H1 (cell line): ENCODE measurements at regions not wholly inside any gene's neighbourhood (a gene's known extent, or its start where the extent isn't known, plus 50 kb on each side); places are given as distances from the start of the nearest gene placed in this dataset.

Source experiments
- CTCF ChIA-PET: fragments of 300-600 bp; sonication (Branson Sonifier 250); formaldehyde crosslinking; loops from one replicate; lab custom pipeline; 2021; ENCODE audit not compliant: partially characterized antibody; lab: Charles Lee
- POLR2A ChIA-PET: fragments of 300-600 bp; sonication (Branson Sonifier 250); formaldehyde crosslinking; loops from one replicate; lab custom pipeline; 2021; ENCODE audit warnings: inconsistent platforms; ENCODE audit not compliant: partially characterized antibody; lab: Charles Lee
- DNase-seq, 2 experiments: peaks; one replicate each; pipeline versions ENCODE4 v3.0.0 to v3.0.0-alpha.2; 2010 to 2022; ENCODE audit warnings: low spot score in 2 of 2, low read depth in 1 of 2, mixed read lengths in 1 of 2
- FAIRE-seq: peaks from 2 replicates; lab custom pipeline; 2011; peaks lifted over from hg19 to GRCh38; lab: Jason Lieb, UNC
- H2AFZ ChIP-seq: 2 replicates; pipeline ENCODE4 v1.8.1; 2012; ENCODE audit warnings: low read length, inconsistent platforms
- H2AK5ac ChIP-seq: 2 replicates; pipeline ENCODE4 v1.6.1; 2013; ENCODE audit warnings: low read depth, low read length
- H2BK120ac ChIP-seq: replicated peaks from 2 replicates; pipeline ENCODE3; 2013; ENCODE audit warnings: low read depth, low read length, inconsistent platforms
- H2BK12ac ChIP-seq: 2 replicates; pipeline ENCODE4 v1.6.1; 2013; ENCODE audit warnings: low read depth, low read length
- H2BK15ac ChIP-seq: 2 replicates; pipeline ENCODE4 v1.6.1; 2013; ENCODE audit warnings: low read length
- H2BK20ac ChIP-seq: 2 replicates; pipeline ENCODE4 v1.6.1; 2013; ENCODE audit warnings: low read length
- H2BK5ac ChIP-seq: 2 replicates; pipeline ENCODE4 v1.6.1; 2013; ENCODE audit warnings: low read depth, low read length
- H3K14ac ChIP-seq: 2 replicates; pipeline ENCODE4 v1.6.1; 2013; ENCODE audit warnings: inconsistent platforms; ENCODE audit not compliant: insufficient read length
- H3K18ac ChIP-seq: 2 replicates; pipeline ENCODE4 v1.6.1; 2013; ENCODE audit warnings: low read length; ENCODE audit errors: extremely low read depth
- H3K23ac ChIP-seq: 2 replicates; pipeline ENCODE4 v1.6.1; 2013; ENCODE audit warnings: inconsistent platforms; ENCODE audit not compliant: insufficient read length
- H3K23me2 ChIP-seq: 2 replicates; pipeline ENCODE4 v1.6.1; 2013; ENCODE audit warnings: low read depth, low read length
- H3K27ac ChIP-seq: 2 replicates; pipeline ENCODE4 v1.6.1; 2011; ENCODE audit warnings: low read depth, low read length, inconsistent platforms
- H3K27me3 ChIP-seq, 4 experiments: replicated peaks in 1 of 4; 1 replicate in 1 of 4; 2 replicates in 3 of 4; pipeline versions ENCODE4 v1.6.1 to v1.8.1; 2011 to 2013; ENCODE audit warnings: low read length in 3 of 4, mild to moderate bottlenecking in 3 of 4, inconsistent platforms in 2 of 4, mixed read lengths in 2 of 4, moderate library complexity in 1 of 4; ENCODE audit not compliant: control insufficient read depth in 3 of 4, insufficient read depth in 3 of 4; ENCODE audit errors: extremely low read depth in 1 of 4
- H3K36me3 ChIP-seq, 4 experiments: 2 replicates each; pipeline versions ENCODE4 v1.6.1 to v1.8.1; 2011 to 2013; ENCODE audit warnings: mild to moderate bottlenecking in 4 of 4, low read length in 3 of 4, moderate library complexity in 2 of 4, control low read depth in 1 of 4, inconsistent platforms in 1 of 4; ENCODE audit not compliant: insufficient read depth in 4 of 4, control insufficient read depth in 2 of 4
- H3K4ac ChIP-seq: replicated peaks from 2 replicates; pipeline ENCODE3; 2013; ENCODE audit warnings: low read length, low read depth, mixed read lengths, inconsistent platforms; ENCODE audit not compliant: insufficient read length
- H3K4me1 ChIP-seq, 4 experiments: replicated peaks in 1 of 4; 1 replicate in 1 of 4; 2 replicates in 3 of 4; pipeline versions ENCODE4 v1.6.1 to v1.8.1; 2011 to 2013; ENCODE audit warnings: low read length in 3 of 4, inconsistent platforms in 2 of 4, mixed read lengths in 1 of 4; ENCODE audit not compliant: insufficient read depth in 4 of 4, control insufficient read depth in 3 of 4
- H3K4me2 ChIP-seq, 2 experiments: 2 replicates each; pipeline versions ENCODE4 v1.6.1 to v1.8.1; 2011 to 2013; ENCODE audit warnings: low read depth in 2 of 2, low read length in 2 of 2, control low read depth in 1 of 2, inconsistent platforms in 1 of 2, mild to moderate bottlenecking in 1 of 2; ENCODE audit not compliant: insufficient read depth in 1 of 2
- H3K4me3 ChIP-seq, 4 experiments: fragments of 200-600, 300-600 bp in 1 of 4; sonication (generic), shearing (Covaris generic), sonication (Bioruptor Twin) in 1 of 4; 2 replicates each; pipeline versions ENCODE4 v1.5.1 to v1.8.1; 2011 to 2016; ENCODE audit warnings: low read length in 4 of 4, low read depth in 3 of 4, control low read depth in 2 of 4, inconsistent platforms in 2 of 4, mild to moderate bottlenecking in 2 of 4, mixed read lengths in 1 of 4, moderate library complexity in 1 of 4; ENCODE audit not compliant: insufficient read depth in 2 of 4; ENCODE audit errors: extremely low read depth in 1 of 4
- H3K56ac ChIP-seq: replicated peaks from 2 replicates; pipeline ENCODE3; 2013; ENCODE audit warnings: low read depth, mild to moderate bottlenecking, mixed read lengths, low read length, inconsistent platforms; ENCODE audit not compliant: insufficient read length
- H3K79me1 ChIP-seq: 2 replicates; pipeline ENCODE4 v1.6.1; 2013; ENCODE audit warnings: low read depth, low read length, control low read depth
- H3K79me2 ChIP-seq, 2 experiments: 2 replicates each; pipeline versions ENCODE4 v1.6.1 to v1.8.1; 2012 to 2013; ENCODE audit warnings: low read length in 2 of 2, mild to moderate bottlenecking in 2 of 2, inconsistent platforms in 1 of 2; ENCODE audit not compliant: insufficient read depth in 2 of 2, control insufficient read depth in 1 of 2
- H3K9ac ChIP-seq, 4 experiments: replicated peaks in 1 of 4; 1 replicate in 1 of 4; 2 replicates in 3 of 4; pipeline versions ENCODE4 v1.6.1 to v1.8.1; 2011 to 2013; ENCODE audit warnings: low read depth in 3 of 4, low read length in 3 of 4, control low read depth in 2 of 4, mild to moderate bottlenecking in 2 of 4, moderate library complexity in 2 of 4, inconsistent platforms in 1 of 4; ENCODE audit errors: extremely low read depth in 1 of 4
- H3K9me3 ChIP-seq, 2 experiments: 2 replicates each; pipeline versions ENCODE4 v1.6.1 to v1.8.1; 2012 to 2013; ENCODE audit warnings: mild to moderate bottlenecking in 2 of 2, moderate library complexity in 2 of 2, control low read depth in 1 of 2, inconsistent platforms in 1 of 2, low read depth in 1 of 2, low read length in 1 of 2, mixed read lengths in 1 of 2; ENCODE audit not compliant: insufficient read depth in 2 of 2
- H4K20me1 ChIP-seq, 2 experiments: replicated peaks in 1 of 2; 2 replicates each; pipeline versions ENCODE3 to v1.8.1; 2011 to 2013; ENCODE audit warnings: inconsistent platforms in 2 of 2, low read length in 2 of 2, mild to moderate bottlenecking in 1 of 2; ENCODE audit not compliant: insufficient read depth in 2 of 2, control insufficient read depth in 1 of 2
- H4K5ac ChIP-seq: 2 replicates; pipeline ENCODE4 v1.6.1; 2013; ENCODE audit warnings: low read length, low read depth, mixed read lengths, inconsistent platforms; ENCODE audit not compliant: insufficient read length
- H4K8ac ChIP-seq: 2 replicates; pipeline ENCODE4 v1.8.0; 2013; ENCODE audit warnings: mild to moderate bottlenecking, moderate library complexity, low read length, inconsistent platforms; ENCODE audit not compliant: insufficient read depth; ENCODE audit errors: extremely low read depth
- H4K91ac ChIP-seq: replicated peaks from 2 replicates; pipeline ENCODE3; 2013; ENCODE audit warnings: low read length, mixed read lengths, inconsistent platforms; ENCODE audit not compliant: insufficient read length
- BACH1 ChIP-seq: IDR thresholded peaks from 2 replicates; pipeline ENCODE4 v1.6.1; 2012; ENCODE audit warnings: low read length, improper control_type of control experiment
- BCL11A ChIP-seq, 2 experiments: IDR thresholded peaks; one replicate each; pipeline ENCODE4 v1.6.1; 2011; ENCODE audit warnings: low read depth in 2 of 2, low read length in 2 of 2, mild to moderate bottlenecking in 2 of 2
- FOSL1 ChIP-seq: IDR thresholded peaks from 2 replicates; pipeline ENCODE4 v1.6.1; 2011; ENCODE audit warnings: mild to moderate bottlenecking, low read depth, low read length, moderate library complexity; ENCODE audit not compliant: insufficient read depth
- HDAC6 ChIP-seq: IDR thresholded peaks from one replicate; pipeline ENCODE4 v1.7.1; 2012; ENCODE audit warnings: low read depth, mild to moderate bottlenecking, inconsistent platforms, low read length, moderate library complexity
- MAX ChIP-seq: IDR thresholded peaks from 2 replicates; pipeline ENCODE4 v1.6.1; 2012; ENCODE audit warnings: inconsistent platforms
- SIRT6 ChIP-seq: IDR thresholded peaks from one replicate; pipeline ENCODE4 v1.7.1; 2012; ENCODE audit warnings: low read length, inconsistent platforms
- SP4 ChIP-seq: IDR thresholded peaks from 2 replicates; pipeline ENCODE4 v1.6.1; 2012; ENCODE audit warnings: low read length, inconsistent platforms
- SUZ12 ChIP-seq: fragments of 200-600 bp; sonication (generic); IDR thresholded peaks from 2 replicates; pipeline ENCODE4 v1.6.1; 2012; ENCODE audit warnings: mild to moderate bottlenecking, inconsistent platforms, low read length, moderate library complexity, mixed read lengths
- WGBS, 2 experiments: shearing (Covaris generic) in 1 of 2; methylation state at CpG; one replicate each; pipeline versions ENCODE4 v1.1.6 to v1.1.7; 2013 to 2015; ENCODE audit warnings: low lambda C conversion rate in 2 of 2, mixed read lengths in 2 of 2, inconsistent platforms in 1 of 2, low coverage in 1 of 2, missing lambda C conversion rate in 1 of 2; ENCODE audit not compliant: insufficient replicate concordance in 2 of 2, insufficient coverage in 1 of 2, insufficient read length in 1 of 2; ENCODE audit errors: extremely low coverage in 1 of 2, missing lambda C conversion rate in 1 of 2; 5-methylcytosine and 5-hydroxymethylcytosine counted together

GRCh38 chr1:240720976-240721375 lies 109.0 kb upstream of the GREM2 start:
- H3K9me3 ChIP-seq = peaks cover 0 to 1% of the 10 kb centered on the region in 2 experiments; a peak in 1 of 4 replicates
- H3K4me1 ChIP-seq = no peaks in the 10 kb centered on the region
- H4K8ac ChIP-seq = no peak overlapping the region
- FAIRE-seq = no peak
- POLR2A ChIA-PET = no interaction called here
- H3K27ac ChIP-seq = no peak overlapping the region
- no peaks in the 10 kb centered on the region for H3K79me1 ChIP-seq
- no peak overlapping the region for H4K91ac ChIP-seq
- WGBS, 2 experiments = 88% methylated on average over 6 of the region's 6 CpGs; no CpG with 5 or more reads in 1 of the 2 experiments
- H3K4me3 ChIP-seq = no peak overlapping the region
- H3K56ac ChIP-seq = no peak overlapping the region
- TF ChIP-seq SP4 (no peak), SIRT6 (no peak), MAX (no peak), BACH1 (no peak), HDAC6 (no peak), SUZ12 (no peak), BCL11A (IDR thresholded peaks at IDR 0.05; ENCODE audit: low read depth in 2 of 2, low read length in 2 of 2) (no peak), FOSL1 (no peak)
- TF ChIP-seq, all 59 proteins: peak for 0
- H4K5ac ChIP-seq = no peak overlapping the region
- CTCF ChIA-PET = interaction anchor here (0.9 kb wide), 1 partner anchor 11 kb away, joined by 3 read pairs; no protein-coding TSS in a partner anchor
- H2BK12ac ChIP-seq = no peak overlapping the region
- H2AK5ac ChIP-seq = no peak overlapping the region
- no peak overlapping the region for H2BK120ac ChIP-seq
- no peak overlapping the region for H3K4me2 ChIP-seq
- H2BK20ac ChIP-seq = no peak overlapping the region
- H3K14ac ChIP-seq = no peak overlapping the region
- H3K4ac ChIP-seq = no peak overlapping the region
- H3K18ac ChIP-seq = no peak overlapping the region
- no peak for DNase-seq
- H3K27me3 ChIP-seq = no peaks in the 10 kb centered on the region
- no peak overlapping the region for H2BK5ac ChIP-seq
- no peaks in the 10 kb centered on the region for H3K36me3 ChIP-seq
- H2AFZ ChIP-seq = no peak overlapping the region
- H3K23ac ChIP-seq = no peak overlapping the region
- no peaks in the 10 kb centered on the region for H3K79me2 ChIP-seq
- H3K23me2 ChIP-seq = no peaks in the 10 kb centered on the region
- no peak overlapping the region for H2BK15ac ChIP-seq
- no peaks in the 10 kb centered on the region for H4K20me1 ChIP-seq
- no peak overlapping the region for H3K9ac ChIP-seq
